GM21529 (cell line): ENCODE measurements at regions not wholly inside any gene's neighbourhood (a gene's known extent, or its start where the extent isn't known, plus 50 kb on each side); places are given as distances from the start of the nearest gene placed in this dataset.
"Not testable (repeated sequence)": the region's sequence is repeated elsewhere in the genome, so short reads cannot be mapped to it uniquely, and the experiment has no call there.

ENCODE experiments used
- ATAC-seq: cut with Tn5 transposase; IDR thresholded peaks from one replicate; pipeline ENCODE4 v1.9.1; 2021; ENCODE audit not compliant: unreplicated experiment

DNA sequence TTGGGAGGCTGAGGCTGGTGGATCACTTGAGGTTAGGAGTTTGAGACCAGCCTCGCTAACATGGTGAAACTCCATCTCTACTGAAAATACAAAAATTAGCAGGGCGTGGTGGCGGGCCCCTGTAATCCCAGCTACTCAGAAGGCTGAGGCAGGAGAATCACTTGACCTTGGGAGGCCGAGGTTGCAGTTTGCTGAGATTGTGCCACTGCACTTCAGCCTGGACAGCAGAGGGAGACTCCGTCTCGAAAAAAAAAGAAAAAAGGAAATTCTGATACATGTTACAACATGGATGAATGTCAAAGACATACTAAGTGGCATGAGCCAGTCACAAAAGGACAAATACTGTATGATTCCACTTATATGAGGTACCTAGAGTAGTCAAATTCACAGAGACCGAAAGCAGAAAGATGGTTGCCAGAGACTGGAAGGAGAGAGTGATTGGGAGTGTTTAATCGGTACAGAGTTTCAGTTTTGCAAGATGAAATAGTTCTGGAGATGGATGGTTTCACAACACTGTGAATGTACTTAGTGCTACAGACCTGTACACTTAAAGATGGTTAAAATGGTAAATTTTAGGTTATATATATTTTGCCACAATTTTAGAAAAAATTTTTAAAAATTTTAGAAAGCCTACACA is 92.3 kb downstream of the BLID start:
- no peak for ATAC-seq

DNA sequence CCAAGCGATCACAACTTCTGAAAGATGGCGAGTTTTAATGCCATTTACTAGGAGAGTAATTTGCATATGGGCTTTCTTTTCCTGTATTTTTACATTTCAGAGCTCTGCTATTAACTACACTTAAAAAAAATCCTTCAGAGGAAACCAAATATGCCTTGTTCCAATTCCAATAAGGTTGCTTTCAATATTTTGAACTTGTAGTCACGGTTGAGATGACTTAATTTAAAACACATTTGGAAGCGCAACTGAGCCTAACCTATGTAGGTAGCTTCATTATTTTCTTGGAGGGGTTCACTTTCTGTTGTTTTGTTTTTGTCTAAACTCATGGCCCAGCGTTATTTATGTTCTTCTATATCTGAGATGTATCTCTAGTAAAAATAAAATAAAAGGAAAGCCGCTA is 93.4 kb downstream of the BLID start:
- no peak for ATAC-seq

DNA sequence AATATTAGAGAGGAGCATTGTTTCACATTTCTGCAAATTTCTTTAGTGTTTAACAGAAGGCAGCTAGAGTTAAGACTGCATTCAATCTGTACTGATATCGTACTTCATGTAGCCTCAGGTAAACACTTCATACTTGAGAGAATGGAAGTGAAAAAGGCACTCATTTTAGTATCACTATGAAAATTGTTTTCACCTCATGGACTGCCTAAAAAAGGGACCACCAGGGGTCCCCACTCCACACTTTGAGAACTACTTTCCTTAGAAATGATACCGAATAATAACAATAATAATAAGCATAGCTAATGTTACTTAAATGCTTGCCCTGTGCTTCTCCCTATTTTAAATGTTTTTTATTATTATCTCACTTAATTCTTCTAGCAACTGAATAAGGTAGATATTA is 95.1 kb downstream of the BLID start:
- no peak for ATAC-seq

DNA sequence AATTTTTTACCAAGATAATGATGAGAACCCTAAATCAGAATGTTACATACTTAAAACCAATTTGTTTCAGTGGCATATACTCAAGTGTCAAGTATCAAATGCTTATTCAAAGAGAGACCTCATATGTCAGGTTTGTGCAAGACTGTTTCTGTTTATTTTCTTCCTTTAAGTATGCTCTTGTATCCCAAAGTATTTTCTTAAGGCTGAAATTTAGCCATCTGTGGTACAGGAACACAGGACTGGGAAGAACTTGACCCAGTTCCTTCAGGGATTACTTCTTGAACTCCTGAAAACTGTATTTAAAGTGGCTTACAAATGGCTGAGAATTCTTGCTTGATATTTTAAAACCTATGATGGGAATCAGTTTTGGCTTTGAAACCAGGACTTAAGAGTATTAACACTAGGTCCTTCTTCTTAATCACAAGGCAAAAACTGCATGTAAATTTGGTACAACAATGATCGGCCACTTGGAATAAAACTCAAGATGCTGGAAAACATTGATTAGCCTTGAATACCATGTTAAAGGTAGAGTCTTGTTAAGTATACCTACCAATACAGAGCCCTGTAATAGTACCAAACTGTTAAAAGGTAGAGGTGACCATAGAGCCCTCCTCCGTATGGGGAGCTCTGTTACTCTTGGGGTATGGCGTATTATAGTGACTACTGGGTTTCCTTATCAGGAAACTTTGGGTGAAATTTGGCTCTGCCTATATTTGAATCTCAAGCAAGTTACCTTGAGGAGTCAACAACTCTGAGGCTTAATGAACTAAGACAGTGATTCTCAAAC is 95.9 kb downstream of the BLID start:
- no peak for ATAC-seq

DNA sequence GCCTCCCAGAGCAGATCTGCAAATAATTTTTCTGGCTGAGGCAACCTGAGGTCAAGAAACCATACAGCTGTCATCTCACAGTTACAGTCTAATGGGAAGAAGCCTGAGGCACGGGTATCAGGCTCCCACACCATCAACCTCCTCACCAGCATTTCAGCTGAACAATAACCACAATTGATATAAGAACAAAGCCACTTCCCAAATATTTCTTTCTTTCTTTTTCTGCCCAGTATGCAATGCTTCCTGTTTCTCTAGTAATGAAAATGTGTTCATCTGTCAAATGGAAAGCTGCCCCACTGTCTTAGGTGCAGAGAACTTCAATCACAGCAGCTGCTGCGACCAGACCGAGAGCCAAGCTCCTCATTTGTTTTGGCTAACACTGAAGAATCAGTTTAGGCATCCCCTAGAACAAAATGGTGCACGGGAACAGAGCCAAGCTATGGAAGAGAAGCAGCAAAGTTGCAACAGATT is 108.4 kb downstream of the BLID start:
- no peak for ATAC-seq

DNA sequence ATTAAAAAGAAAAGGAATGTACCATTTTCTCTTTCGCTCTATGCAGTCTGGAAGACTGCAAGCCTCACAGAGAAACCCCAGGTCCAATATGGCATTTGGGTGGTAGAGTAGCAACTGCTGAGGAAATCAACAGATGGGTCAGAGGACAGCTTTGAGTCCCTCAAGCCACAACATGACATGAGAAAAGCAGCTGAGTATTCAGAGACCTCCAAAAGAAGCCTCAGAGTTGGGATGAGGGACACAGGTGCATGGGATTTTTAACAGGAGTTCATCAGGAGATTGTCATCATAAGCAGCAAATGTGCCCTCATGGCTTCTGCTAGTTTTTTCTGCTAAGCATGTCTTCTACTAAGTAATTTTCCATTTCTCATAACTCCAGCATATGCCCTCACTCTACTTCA is 111.6 kb downstream of the BLID start:
- no peak for ATAC-seq

DNA sequence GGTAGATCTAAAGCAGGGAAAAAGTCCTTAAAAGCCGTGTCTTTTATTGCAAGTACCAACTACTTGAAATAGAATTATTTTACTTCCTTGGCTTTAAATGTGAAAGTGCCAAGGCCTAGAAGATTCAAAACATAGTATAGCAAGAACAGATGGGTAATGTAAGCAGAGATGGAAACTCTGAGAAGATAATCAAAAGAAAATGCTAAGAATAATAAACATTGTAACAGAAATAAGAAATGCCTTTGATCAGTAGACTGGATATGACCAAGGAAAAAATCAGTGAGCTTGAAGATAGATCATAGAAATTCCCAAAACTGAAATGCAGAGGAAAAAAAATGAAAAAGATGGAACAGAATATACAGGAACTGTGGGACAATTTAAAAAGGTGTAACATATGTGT is 113.1 kb downstream of the BLID start:
- no peak for ATAC-seq

DNA sequence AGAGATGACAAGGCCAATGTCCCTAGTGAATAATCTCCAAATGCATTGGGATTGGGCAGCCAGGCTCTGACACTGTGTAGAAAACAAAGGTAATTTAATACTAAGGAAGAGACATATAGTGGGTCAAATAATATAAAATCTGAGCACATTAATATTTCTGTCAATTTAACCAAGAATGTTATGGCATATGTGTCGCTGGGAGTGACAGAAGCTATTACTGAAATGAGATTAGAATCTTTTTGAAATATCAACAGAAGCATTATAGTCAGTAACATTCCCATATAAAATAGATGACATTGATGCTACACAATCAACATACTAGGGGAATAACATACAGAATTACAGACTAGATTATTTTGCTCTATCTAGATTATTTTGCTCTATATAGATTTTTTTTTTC is 114.0 kb downstream of the BLID start:
- ATAC-seq, result no peak

DNA sequence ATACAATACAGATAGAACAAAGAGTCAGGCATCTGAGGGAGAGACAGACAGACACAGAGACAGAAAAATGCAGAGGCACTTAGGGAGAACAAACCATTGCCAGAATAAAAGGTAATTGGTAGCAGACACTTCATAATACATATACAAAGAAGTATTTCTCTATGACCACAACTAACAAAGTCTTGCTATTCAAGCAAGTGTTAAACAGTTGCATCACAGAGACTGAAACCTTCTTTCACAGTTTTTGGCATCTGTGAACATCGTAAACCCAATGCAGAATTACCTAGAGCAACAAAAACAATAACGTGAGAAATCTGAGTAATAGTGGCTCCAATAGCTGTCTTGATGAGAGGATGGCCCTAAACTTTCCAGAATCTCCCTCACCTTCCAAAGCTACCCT is 116.4 kb downstream of the BLID start:
- ATAC-seq, result no peak

DNA sequence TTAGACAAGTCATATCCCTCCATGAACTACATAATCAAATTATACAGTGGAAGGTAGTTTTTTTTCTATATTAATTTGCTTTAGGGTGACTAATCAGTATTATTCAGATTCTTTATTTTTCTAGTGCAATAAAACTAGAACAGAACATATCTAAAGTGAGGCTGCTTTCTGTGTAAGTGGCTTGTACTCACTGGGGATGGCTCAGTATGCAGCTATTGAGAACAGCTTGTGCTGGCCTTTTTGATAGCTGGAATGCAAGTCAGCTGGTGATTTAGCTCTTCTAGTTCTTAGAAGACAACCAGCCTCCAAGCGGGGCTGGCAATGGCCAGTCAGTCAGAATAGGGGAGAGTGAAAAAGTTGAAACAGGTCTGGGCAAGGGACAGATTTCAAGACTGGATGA is 119.4 kb downstream of the BLID start:
- ATAC-seq, result no peak

DNA sequence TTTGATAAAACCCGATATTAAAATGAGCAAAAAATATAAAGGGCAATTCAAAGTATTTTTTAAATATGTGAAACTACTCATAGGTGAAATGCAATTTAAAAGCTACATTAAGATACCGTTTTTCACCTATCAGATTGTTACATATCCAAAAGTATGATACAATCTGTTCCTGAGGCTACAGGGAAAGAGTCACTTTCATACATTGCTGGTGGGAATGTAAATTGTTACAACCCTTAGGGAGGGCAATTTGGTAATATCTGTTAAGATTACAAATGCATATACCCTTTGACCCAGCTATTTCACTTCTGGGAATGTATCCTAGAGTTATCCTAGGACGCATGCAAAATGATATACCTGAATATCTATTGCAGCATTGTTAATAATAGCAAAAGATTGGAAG is 132.1 kb downstream of the BLID start:
- ATAC-seq, result no peak

DNA sequence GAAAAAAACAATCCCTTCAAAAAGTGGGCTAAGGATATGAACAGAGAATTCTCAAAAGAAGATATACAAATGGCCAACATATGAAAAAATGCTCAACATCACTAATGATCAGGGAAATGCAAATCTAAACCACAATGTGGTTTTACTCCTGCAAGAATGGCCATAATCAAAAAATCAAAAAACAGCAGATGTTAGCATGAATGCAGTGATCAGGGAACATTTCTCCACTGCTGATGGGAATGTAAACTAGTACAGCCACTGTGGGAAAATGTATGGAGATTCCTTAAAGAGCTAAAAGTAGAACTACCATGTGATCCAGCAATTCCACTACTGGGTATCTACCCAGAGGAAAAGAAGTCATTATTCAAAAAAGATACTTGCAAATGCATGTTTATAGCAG is 138.1 kb downstream of the BLID start:
- not testable (repeated sequence) for ATAC-seq

DNA sequence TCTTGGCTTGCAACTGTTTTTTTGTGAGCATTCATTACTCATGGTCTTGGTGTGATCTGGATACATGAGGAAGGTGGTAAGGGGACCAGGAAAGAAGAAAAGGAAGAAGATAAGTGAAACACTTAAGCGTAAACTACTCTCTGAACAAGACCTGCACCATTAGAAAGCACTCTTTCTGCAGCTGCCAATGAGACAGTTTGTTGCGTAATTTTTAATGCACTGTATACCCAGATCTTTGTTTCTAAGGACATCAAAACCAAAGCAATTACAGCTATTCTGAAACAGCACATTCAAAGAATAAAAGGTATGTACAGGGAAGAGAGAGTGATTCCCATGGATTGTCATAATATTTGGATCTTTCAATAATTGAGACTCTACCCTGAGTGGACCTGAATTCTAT is 147.4 kb downstream of the BLID start:
- ATAC-seq, result no peak

DNA sequence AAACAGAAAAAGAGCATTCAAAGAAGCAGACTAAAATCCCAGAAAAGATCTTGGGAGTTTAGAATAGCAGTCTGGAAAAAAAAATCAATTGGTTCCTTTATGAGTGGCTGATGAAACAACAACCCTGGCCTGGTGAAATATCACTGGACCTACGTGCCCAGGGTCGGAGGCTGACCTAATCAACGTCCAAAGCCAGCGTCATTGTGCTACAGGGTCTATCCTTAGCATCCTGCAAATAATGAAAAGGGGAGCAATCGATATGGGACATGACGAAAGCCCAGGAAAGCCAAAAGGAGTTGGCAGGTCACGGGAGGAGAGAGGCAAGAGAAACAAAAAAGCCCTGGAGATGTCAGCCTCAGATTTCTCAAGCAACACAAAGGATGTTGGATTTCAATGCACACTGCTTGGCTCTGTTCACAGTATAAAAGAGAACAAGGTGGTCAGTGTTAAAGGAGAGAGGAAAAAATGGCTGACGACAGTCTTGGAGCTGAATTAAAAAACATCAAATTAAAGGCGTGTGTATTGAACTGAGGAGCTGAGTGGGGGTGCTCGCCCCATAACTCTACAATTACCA is 148.8 kb downstream of the BLID start:
- no peak for ATAC-seq

DNA sequence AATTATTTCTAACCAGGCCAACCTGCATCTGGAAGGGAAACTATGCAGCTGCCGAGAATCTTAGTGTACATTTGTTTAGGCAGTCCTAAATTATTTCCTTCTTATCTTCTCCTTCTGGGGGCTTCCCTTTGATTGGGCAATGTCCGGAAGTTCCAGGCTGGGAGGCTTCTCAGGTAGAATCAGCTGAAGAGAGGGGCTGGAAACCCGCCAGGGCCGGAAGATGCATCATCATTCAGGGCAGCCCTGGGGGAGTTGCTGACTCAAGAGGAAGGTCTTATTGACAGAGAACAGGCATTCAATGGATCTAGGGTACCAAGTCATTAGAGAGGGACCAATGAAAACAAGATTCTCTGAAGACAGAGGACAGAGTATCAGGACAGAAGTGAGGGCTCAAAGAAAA is 150.7 kb downstream of the BLID start:
- no peak for ATAC-seq

DNA sequence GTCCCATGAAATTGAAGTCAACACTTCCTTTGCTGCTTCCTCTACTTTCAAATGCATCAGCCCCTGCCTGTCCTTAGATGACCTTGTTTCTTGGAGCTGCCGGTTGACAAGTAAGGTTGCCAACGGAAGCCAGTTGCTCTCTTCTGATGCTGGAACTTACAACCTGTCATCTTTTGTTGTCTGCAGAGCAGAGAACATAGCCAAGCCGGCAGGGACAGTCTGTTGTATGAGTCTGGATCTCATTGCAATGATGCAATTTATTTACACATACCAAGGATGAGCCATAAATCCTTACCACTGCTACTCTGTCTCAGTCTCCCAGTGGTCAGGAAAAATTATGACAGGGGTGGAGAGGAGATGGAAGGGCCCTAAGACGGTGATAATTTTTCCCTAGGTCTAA is 151.4 kb downstream of the BLID start:
- no peak for ATAC-seq

DNA sequence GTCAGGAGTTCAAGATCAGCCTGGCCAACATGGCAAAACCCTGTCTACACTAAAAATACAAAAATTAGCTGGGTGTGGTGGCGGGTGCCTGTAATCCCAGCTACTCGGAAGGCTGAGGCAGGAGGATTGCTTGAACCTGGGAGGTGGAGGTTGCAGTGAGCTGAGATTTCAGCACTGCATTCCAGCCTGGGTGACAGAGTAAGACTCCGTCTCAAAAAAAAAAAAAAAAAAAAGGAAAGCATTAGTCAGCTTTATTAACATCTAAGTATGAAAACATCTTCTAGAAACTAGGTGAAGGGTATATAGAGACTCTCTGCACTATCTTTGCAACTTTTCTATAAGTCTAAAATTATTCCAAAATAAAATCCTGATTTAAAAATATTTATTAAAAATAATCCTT is 152.2 kb downstream of the BLID start:
- not testable (repeated sequence) for ATAC-seq

DNA sequence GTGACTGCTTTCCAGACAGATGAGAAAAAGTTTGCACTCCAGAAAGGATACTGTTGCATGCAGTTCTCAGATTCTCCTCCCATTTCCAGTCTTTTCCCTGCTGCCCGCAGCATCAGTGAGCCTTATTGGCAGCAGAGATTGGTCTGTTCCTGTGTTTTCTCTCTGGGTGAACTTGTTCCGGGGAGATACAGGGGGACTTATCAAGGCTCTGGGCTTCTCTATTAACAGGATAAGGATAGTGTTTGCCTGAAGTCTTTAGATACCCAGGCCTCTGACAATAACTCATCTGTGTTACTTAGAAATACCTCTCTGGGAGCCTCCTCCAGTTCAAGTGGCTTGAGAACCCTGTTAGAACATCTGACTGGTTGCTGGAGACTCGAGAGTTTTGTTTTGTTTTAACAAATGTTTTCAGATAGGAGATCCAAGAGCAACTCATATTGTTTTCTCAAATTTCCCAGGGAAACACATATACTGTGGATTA is 154.7 kb downstream of the BLID start:
- no peak for ATAC-seq

DNA sequence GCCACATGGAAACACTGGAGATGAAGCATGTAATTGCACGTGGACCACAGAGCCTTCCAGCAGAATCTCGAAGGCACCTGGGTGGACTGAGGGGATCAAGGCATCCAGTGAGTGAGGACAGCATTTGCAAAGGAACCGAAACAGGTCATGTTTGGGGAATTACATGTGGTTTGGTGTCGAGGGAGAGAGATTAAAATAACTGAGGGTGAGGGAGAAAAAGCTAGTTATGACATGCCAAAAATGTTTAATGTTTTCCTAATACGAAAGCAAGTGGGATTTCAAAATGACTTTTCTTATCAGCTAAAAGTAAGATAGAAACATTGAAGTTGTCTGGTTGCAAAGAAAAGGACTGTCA is 157.1 kb downstream of the BLID start:
- ATAC-seq, result no peak

DNA sequence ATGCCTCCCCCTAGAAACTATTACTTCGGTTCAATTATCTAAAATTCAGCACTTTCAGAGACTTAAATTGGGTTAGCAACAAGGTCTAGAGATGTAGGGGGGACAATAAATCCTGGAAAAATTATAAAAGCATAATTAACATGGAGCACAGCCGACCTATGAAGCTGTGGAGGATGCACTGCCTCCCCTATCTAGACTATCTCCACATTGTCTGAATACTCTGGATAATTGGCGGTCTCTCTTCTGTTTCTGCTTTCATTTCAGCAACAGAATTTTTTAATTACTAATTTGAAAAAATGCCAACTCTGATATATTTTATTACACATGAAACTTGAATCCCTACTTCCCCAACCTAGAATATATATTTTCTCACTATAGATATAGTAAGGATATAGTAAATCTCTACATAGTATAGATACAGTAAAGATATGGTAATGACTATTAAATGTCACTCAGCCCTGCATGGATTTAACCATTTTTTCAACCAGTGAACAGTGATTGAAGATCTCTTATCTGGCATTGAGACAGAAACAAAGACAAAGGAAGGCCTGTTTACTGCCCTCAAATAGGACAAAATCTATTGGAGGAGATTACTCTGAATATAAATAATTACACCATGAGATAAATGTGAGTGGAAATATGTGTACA is 157.6 kb downstream of the BLID start:
- ATAC-seq, result no peak

DNA sequence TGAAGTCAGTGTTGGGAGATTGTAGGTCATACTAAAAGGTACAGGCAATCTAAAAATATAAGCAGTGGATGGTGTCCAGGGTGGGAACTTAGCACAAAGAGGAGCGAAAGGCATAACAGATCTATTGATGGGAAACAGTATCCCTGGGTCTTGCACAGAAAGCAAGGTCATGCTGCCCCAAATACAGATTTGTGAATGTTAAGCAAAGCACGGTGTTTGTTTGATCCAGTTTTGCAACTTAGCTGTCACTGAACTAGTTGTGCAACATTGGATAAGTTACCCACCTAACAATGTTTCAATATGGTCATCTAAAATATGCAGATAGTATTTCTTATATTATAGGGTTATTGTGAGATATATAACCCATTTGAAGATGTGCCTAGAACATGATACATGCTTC is 162.9 kb downstream of the BLID start:
- no peak for ATAC-seq

DNA sequence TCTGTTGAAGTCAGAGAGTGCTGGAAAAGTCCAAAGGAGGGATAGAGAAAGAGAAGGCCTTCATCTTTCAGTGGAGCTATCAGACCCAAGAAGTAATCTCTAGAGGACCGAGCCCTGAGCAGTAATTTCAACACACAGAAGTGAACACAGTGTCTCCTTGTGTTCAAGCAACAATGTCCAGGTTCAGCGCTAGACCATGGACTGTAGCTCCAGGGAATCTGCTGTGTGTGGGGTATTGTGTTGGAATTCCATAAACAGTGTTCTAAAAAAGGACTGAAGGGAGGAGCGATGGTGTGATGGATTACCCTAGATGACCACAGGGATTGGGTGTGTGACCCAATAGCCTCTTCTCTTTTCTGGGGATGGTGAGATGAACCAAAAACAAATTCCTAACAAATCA is 165.9 kb downstream of the BLID start:
- no peak for ATAC-seq
